ENCODE measurements at regions not wholly inside any gene's neighbourhood (a gene's known extent, or its start where the extent isn't known, plus 50 kb on each side); places are given as distances from the start of the nearest gene placed in this dataset.

DNA sequence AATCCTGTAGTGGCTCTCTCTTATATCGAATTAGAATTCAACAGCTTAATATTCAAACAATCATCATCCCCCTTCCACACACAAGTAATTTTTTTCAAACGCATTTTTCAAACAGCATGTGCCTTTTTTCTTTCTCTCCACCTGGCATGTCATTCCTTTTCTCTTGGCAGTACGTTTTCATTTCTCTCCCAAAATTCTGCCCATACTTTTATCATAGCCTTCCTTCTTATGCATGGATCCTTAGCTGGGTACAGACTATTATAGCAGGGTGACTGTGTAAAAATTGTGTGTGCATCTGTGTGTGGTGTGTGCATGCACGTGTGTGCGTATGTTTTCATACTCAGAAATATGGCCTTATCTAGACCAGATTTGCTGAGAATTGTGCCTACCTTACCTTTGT, 184.3 kb downstream of the ZC3H11B start:
- Histone ChIP-seq H3K4me1 (replicated peaks in 1 of 4; ENCODE audit: control insufficient read depth in 3 of 4, insufficient read depth in 4 of 4, low read length in 3 of 4) (peaks cover 0 to 3% (median under 1%) of the 10 kb centered on the region in 4 experiments; a peak in 2 of 7 replicates), H2BK20ac (ENCODE audit: low read length) (no peak overlapping the region), H2BK120ac (replicated peaks; ENCODE audit: low read depth, low read length) (no peak overlapping the region), H3K9me3 (ENCODE audit: insufficient read depth in 2 of 2, low read depth in 1 of 2, low read length in 1 of 2) (no peaks in the 10 kb centered on the region), H3K23ac (ENCODE audit: insufficient read length) (no peak overlapping the region), H3K27me3 (replicated peaks in 1 of 4; ENCODE audit: control insufficient read depth in 3 of 4, extremely low read depth in 1 of 4, insufficient read depth in 3 of 4, low read length in 3 of 4) (no peaks in the 10 kb centered on the region), H3K18ac (ENCODE audit: extremely low read depth, low read length) (no peak overlapping the region), H3K79me2 (ENCODE audit: control insufficient read depth in 1 of 2, insufficient read depth in 2 of 2, low read length in 2 of 2) (no peaks in the 10 kb centered on the region), H2BK12ac (ENCODE audit: low read depth, low read length) (no peak overlapping the region), H3K27ac (ENCODE audit: low read depth, low read length) (no peak overlapping the region), H4K5ac (ENCODE audit: insufficient read length, low read depth, low read length) (no peak overlapping the region), H3K9ac (replicated peaks in 1 of 4; ENCODE audit: extremely low read depth in 1 of 4, low read depth in 3 of 4, low read length in 3 of 4) (no peak overlapping the region), H4K20me1 (replicated peaks in 1 of 2; ENCODE audit: control insufficient read depth in 1 of 2, insufficient read depth in 2 of 2, low read length in 2 of 2) (no peaks in the 10 kb centered on the region), H4K91ac (replicated peaks; ENCODE audit: insufficient read length, low read length) (no peak overlapping the region), H3K56ac (replicated peaks; ENCODE audit: insufficient read length, low read depth, low read length) (peak overlapping the region; percentile 32), H3K36me3 (ENCODE audit: control insufficient read depth in 2 of 4, insufficient read depth in 4 of 4, low read length in 3 of 4) (no peaks in the 10 kb centered on the region), H3K79me1 (ENCODE audit: low read depth, low read length) (no peaks in the 10 kb centered on the region), H3K4me3 (ENCODE audit: extremely low read depth in 1 of 4, insufficient read depth in 2 of 4, low read depth in 3 of 4, low read length in 4 of 4) (no peak overlapping the region), H3K23me2 (ENCODE audit: low read depth, low read length) (no peaks in the 10 kb centered on the region; the same call in 1 of the 2 replicates), H3K4me2 (ENCODE audit: insufficient read depth in 1 of 2, low read depth in 2 of 2, low read length in 2 of 2) (no peak overlapping the region), H2AK5ac (ENCODE audit: low read depth, low read length) (no peak overlapping the region), H4K8ac (ENCODE audit: extremely low read depth, insufficient read depth, low read length) (no peak overlapping the region), H2BK15ac (ENCODE audit: low read length) (no peak overlapping the region), H2AFZ (ENCODE audit: low read length) (no peak overlapping the region), H3K14ac (ENCODE audit: insufficient read length) (no peak overlapping the region), H2BK5ac (ENCODE audit: low read depth, low read length) (no peak overlapping the region), H3K4ac (replicated peaks; ENCODE audit: insufficient read length, low read depth, low read length) (no peak overlapping the region)
- ChIA-PET CTCF (ENCODE audit: partially characterized antibody) (interaction anchor here (0.7 to 1.9 kb wide), 4 partner anchors 12 to 280 kb away, joined by 3 to 5 read pairs (median 3); no protein-coding TSS in a partner anchor), POLR2A (ENCODE audit: partially characterized antibody) (no interaction called here)
- DNase-seq (ENCODE audit: low read depth in 1 of 2, low spot score in 2 of 2): no peak
- TF ChIP-seq HDAC2 (IDR thresholded peaks at IDR 0.05; ENCODE audit: borderline replicate concordance in 1 of 2, low read depth in 2 of 2, low read length in 2 of 2) (no peak), RXRA (IDR thresholded peaks at IDR 0.05; ENCODE audit: insufficient read depth, low read depth, low read length) (no peak), TAF7 (optimal IDR thresholded peaks at IDR 0.05; ENCODE audit: borderline replicate concordance, low read depth, low read length) (no peak), TBP (IDR thresholded peaks at IDR 0.05; ENCODE audit: low read depth, low read length) (no peak), EGR1 (IDR thresholded peaks at IDR 0.05; ENCODE audit: borderline replicate concordance, low read depth, low read length) (no peak), PHF8 (conservative IDR thresholded peaks at IDR 0.05; ENCODE audit: low read depth, low read length) (no peak), CREB1 (IDR thresholded peaks at IDR 0.05) (no peak), TEAD4 (IDR thresholded peaks at IDR 0.05; ENCODE audit: low read depth, low read length) (no peak), NRF1 (IDR thresholded peaks at IDR 0.05; ENCODE audit: low read depth, low read length) (no peak), YY1 (IDR thresholded peaks at IDR 0.05; ENCODE audit: low read depth, low read length) (no peak), SAP30 (IDR thresholded peaks at IDR 0.05; ENCODE audit: insufficient read depth, insufficient replicate concordance, low read length) (no peak)
- TF ChIP-seq, protein P1, sequence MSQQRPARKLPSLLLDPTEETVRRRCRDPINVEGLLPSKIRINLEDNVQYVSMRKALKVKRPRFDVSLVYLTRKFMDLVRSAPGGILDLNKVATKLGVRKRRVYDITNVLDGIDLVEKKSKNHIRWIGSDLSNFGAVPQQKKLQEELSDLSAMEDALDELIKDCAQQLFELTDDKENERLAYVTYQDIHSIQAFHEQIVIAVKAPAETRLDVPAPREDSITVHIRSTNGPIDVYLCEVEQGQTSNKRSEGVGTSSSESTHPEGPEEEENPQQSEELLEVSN (IDR thresholded peaks at IDR 0.05): no peak
- WGBS, 2 experiments (ENCODE audit: extremely low coverage in 1 of 2, insufficient coverage in 1 of 2, insufficient read length in 1 of 2, insufficient replicate concordance in 2 of 2, low coverage in 1 of 2, low lambda C conversion rate in 2 of 2, missing lambda C conversion rate in 1 of 2): 82 to 100% methylated on average over 1 to 5 of the region's 5 CpGs
- FAIRE-seq: no peak
